Lower leg skin (tissue), 4 donors: ENCODE measurements at regions not wholly inside any gene's neighbourhood (a gene's known extent, or its start where the extent isn't known, plus 50 kb on each side); places are given as distances from the start of the nearest gene placed in this dataset.

Experiments used
- DNase-seq, 2 donors: peaks; one replicate each; pipeline ENCODE4 v3.0.0-alpha.2; 2019; ENCODE audit warnings: low spot score in 2 of 2
- H3K4me3 ChIP-seq: fragments of 200-600 bp; sonication (generic); 2 replicates; pipeline ENCODE4 v1.5.1; 2017; ENCODE audit warnings: mild to moderate bottlenecking, low read depth; ENCODE audit not compliant: poor library complexity, severe bottlenecking
- CTCF ChIP-seq, 3 donors: fragments of 450-650 bp; IDR thresholded peaks; one replicate each; pipeline ENCODE4 v1.5.1; 2016; ENCODE audit warnings: antibody characterized with exemption in 3 of 3, mild to moderate bottlenecking in 3 of 3, moderate library complexity in 2 of 3
- POLR2A ChIP-seq, 2 donors: fragments of 450-650 bp; IDR thresholded peaks; one replicate each; pipeline ENCODE4 v1.6.1; 2016 to 2017; ENCODE audit warnings: antibody characterized with exemption in 2 of 2, mild to moderate bottlenecking in 1 of 2, moderate library complexity in 1 of 2
- WGBS, 2 donors: methylation state at CpG; one replicate each; pipeline ENCODE4 v1.1.5; 2018; 5-methylcytosine and 5-hydroxymethylcytosine counted together
- intact Hi-C: fragments of 100-400 bp; cut with DNase I; formaldehyde crosslinking; loops from one replicate; pipeline ENCODE4 v1.15.0; 2023; ENCODE audit warnings: low total_unique reads

- intact Hi-C loops, result no loop called here
- no peak for TF ChIP-seq POLR2A (IDR thresholded peaks at IDR 0.05)
- TF ChIP-seq CTCF (IDR thresholded peaks at IDR 0.05), result no peak
- WGBS, 2 donors, result 68 to 70% methylated on average over 15 of the region's 15 CpGs
- no peak for DNase-seq
- H3K4me3 ChIP-seq, result no peak overlapping the region
Observed at GRCh38 chr11:70532731-70533130, 134.4 kb downstream of the CTTN start.

DNA sequence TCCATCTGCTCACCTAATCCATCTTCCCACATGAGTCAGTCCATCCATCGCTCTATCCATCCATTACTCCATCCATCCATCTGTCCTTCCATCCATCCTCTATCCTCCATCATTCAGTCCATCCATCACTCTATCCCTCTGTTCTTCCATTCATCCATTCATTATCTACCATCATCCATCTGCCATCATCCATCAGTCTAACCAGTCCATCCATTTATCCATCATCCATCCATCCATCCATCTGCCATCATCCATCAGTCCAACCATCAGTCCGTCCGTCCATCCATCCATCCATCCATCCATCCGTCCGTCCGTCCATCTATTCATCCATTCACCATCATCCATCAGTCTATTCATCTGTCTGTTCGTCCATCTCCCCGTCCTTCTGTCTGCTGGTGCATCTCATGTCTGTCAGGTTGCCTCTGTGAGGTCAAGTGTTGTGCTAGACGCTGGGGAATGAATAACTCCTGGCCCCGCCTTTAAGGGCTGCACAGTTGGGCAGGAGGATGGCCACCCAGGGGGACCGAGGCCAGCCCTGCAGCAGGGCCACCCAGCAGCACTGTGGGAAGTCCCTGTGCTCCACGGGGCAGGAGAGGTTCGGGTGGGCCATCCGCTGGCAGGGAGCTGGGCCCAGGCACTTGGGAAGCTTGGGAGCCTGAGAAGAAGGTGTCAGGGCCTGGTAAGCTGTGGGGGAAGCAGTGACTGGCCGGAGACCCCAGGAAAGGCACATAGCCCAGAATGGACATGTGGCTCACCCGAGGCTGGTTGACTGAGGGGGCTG lies 137.1 kb downstream of the CTTN start:
- intact Hi-C loops, result no loop called here
- TF ChIP-seq POLR2A (IDR thresholded peaks at IDR 0.05) (no peak), CTCF (IDR thresholded peaks at IDR 0.05) (no peak)
- no peak overlapping the region for H3K4me3 ChIP-seq
- DNase-seq, result no peak
- 90 to 91% methylated on average over 14 to 16 of the region's 16 CpGs for WGBS, 2 donors

GRCh38 chr11:70536051-70536877 lies 137.9 kb downstream of the CTTN start:
- H3K4me3 ChIP-seq, result no peak overlapping the region
- no peak for TF ChIP-seq CTCF (IDR thresholded peaks at IDR 0.05)
- no peak for TF ChIP-seq POLR2A (IDR thresholded peaks at IDR 0.05)
- WGBS, 2 donors, result 84 to 90% methylated on average over 18 to 19 of the region's 20 CpGs
- intact Hi-C loops, result no loop called here
- DNase-seq, result no peak

DNA sequence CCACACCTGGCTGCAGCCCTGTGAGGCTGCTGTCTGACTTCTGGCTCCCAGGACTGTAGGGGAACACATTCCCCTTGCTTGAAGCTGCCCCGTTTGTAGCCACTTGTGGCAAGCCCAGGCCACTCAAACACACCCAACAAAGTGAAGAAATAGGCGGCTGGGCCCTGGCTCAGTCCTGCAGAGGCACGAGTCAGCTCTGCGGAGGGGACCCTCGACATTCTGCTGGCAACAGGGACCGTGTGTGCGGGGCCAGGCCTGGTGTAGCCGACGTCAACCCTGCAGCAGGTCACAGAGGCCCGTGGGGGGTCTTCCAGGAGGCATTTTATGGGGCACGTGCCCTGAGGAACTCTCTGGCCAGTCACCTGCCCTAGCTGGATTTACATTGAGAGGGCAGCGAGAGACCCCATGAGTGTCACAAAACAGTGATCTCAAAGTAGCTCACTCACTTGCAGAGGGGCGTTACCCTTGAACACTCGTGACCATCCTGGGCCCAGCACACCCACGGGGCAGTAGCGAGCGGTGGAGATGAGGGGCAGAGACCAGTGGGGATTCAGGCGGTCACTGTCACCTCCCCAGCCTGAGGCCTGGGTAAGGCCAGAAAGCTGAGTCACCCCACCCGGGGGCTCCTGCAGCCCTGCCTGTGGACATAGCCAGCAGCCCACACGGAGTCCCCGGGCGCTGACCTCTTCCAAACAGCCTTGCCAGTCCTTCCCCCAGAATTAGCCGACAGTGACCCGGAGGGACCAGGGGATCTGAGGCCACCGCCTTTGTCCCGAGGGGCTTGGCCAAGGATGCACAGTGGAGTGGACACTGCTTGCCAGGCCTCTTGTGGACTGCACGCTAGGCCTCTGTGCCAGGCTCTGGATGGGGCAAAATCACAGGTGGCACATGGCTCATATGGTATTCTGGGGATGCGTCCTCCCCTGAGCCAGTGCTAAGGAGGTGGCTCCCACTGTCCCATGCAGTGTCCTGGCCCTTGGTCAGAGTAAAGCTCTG lies 139.5 kb downstream of the CTTN start:
- no peak for DNase-seq
- intact Hi-C loops, result no loop called here
- no peak overlapping the region for H3K4me3 ChIP-seq
- TF ChIP-seq POLR2A (IDR thresholded peaks at IDR 0.05), result no peak
- no peak for TF ChIP-seq CTCF (IDR thresholded peaks at IDR 0.05)
- 81 to 82% methylated on average over 19 to 21 of the region's 28 CpGs for WGBS, 2 donors

- WGBS, 2 donors, result 86 to 87% methylated on average over 21 to 22 of the region's 22 CpGs
- intact Hi-C loops, result no loop called here
- no peak for TF ChIP-seq POLR2A (IDR thresholded peaks at IDR 0.05)
- no peak for DNase-seq
- no peak overlapping the region for H3K4me3 ChIP-seq
Observed at GRCh38 chr11:70538641-70539359, 140.5 kb downstream of the CTTN start.
